ENCODE measurements at regions not wholly inside any gene's neighbourhood (a gene's known extent, or its start where the extent isn't known, plus 50 kb on each side); places are given as distances from the start of the nearest gene placed in this dataset.
"Not testable (repeated sequence)": the region's sequence is repeated elsewhere in the genome, so short reads cannot be mapped to it uniquely, and the experiment has no call there.

- no peak for DNase-seq
- H3K9me3 Mint-ChIP-seq = no peaks in the 10 kb centered on the region
- no peaks in the 10 kb centered on the region for H3K4me1 Mint-ChIP-seq
- ATAC-seq = no peak
- no peak overlapping the region for H3K27ac Mint-ChIP-seq
- H3K4me3 Mint-ChIP-seq = no peak overlapping the region
- H3K27me3 Mint-ChIP-seq = peaks cover 42% of the 10 kb centered on the region
Measured at GRCh38 chr11:122201106-122201505, 85.1 kb upstream of the BLID start.

GRCh38 chr11:122199661-122200060 is 83.6 kb upstream of the BLID start:
- H3K27ac Mint-ChIP-seq = no peak overlapping the region
- no peaks in the 10 kb centered on the region for H3K4me1 Mint-ChIP-seq
- no peak for ATAC-seq
- H3K4me3 Mint-ChIP-seq = no peak overlapping the region
- peaks cover 42% of the 10 kb centered on the region for H3K27me3 Mint-ChIP-seq
- H3K9me3 Mint-ChIP-seq = no peaks in the 10 kb centered on the region
- DNase-seq = no peak

GRCh38 chr11:122198291-122198983 is 82.4 kb upstream of the BLID start:
- ATAC-seq (no peak), DNase-seq (no peak)
- Mint-ChIP-seq H3K4me1 (no peaks in the 10 kb centered on the region), H3K9me3 (no peaks in the 10 kb centered on the region), H3K27ac (no peak overlapping the region), H3K27me3 (peaks cover 30% of the 10 kb centered on the region), H3K4me3 (no peak overlapping the region)

- ATAC-seq = no peak
- Mint-ChIP-seq H3K9me3 (no peaks in the 10 kb centered on the region), H3K27me3 (peaks cover 19% of the 10 kb centered on the region), H3K4me3 (no peak overlapping the region), H3K27ac (no peak overlapping the region), H3K4me1 (no peaks in the 10 kb centered on the region)
- no peak for DNase-seq
Measured at GRCh38 chr11:122197066-122197987, 81.3 kb upstream of the BLID start.

- H3K27ac Mint-ChIP-seq = no peak overlapping the region
- H3K27me3 Mint-ChIP-seq = peaks cover 8% of the 10 kb centered on the region
- ATAC-seq (no peak), DNase-seq (no peak)
- H3K4me1 Mint-ChIP-seq = no peaks in the 10 kb centered on the region
- no peak overlapping the region for H3K4me3 Mint-ChIP-seq
- no peaks in the 10 kb centered on the region for H3K9me3 Mint-ChIP-seq
Measured at GRCh38 chr11:122195790-122196189, 79.8 kb upstream of the BLID start.

- not testable (repeated sequence) for H3K9me3 Mint-ChIP-seq, H3K4me3 Mint-ChIP-seq, DNase-seq, ATAC-seq, H3K27me3 Mint-ChIP-seq, H3K27ac Mint-ChIP-seq, H3K4me1 Mint-ChIP-seq
Measured at GRCh38 chr11:122193881-122194480, 78.0 kb upstream of the BLID start.

- Mint-ChIP-seq H3K9me3 (no peaks in the 10 kb centered on the region), H3K4me1 (no peaks in the 10 kb centered on the region), H3K4me3 (no peak overlapping the region), H3K27me3 (peaks cover 8% of the 10 kb centered on the region), H3K27ac (no peak overlapping the region)
- DNase-seq (no peak), ATAC-seq (no peak)
Measured at GRCh38 chr11:122193457-122193856, 77.4 kb upstream of the BLID start.

- DNase-seq (no peak), ATAC-seq (peak; percentile 64)
- Mint-ChIP-seq H3K9me3 (no peaks in the 10 kb centered on the region), H3K4me3 (no peak overlapping the region), H3K4me1 (no peaks in the 10 kb centered on the region), H3K27ac (no peak overlapping the region), H3K27me3 (peaks cover 6% of the 10 kb centered on the region)
Measured at GRCh38 chr11:122192634-122193255, 76.7 kb upstream of the BLID start.

GRCh38 chr11:122190768-122191167 is 74.8 kb upstream of the BLID start:
- Mint-ChIP-seq H3K4me3 (no peak overlapping the region), H3K27ac (no peak overlapping the region), H3K9me3 (no peaks in the 10 kb centered on the region), H3K27me3 (no peaks in the 10 kb centered on the region), H3K4me1 (no peaks in the 10 kb centered on the region)
- ATAC-seq (no peak), DNase-seq (no peak)

GRCh38 chr11:122189229-122189628 is 73.2 kb upstream of the BLID start:
- no peak overlapping the region for H3K4me3 Mint-ChIP-seq
- H3K9me3 Mint-ChIP-seq = no peaks in the 10 kb centered on the region
- no peak for ATAC-seq
- DNase-seq = no peak
- H3K27ac Mint-ChIP-seq = no peak overlapping the region
- no peaks in the 10 kb centered on the region for H3K4me1 Mint-ChIP-seq
- H3K27me3 Mint-ChIP-seq = peaks cover 14% of the 10 kb centered on the region

- no peaks in the 10 kb centered on the region for H3K4me1 Mint-ChIP-seq
- ATAC-seq (no peak), DNase-seq (no peak)
- no peaks in the 10 kb centered on the region for H3K9me3 Mint-ChIP-seq
- H3K27me3 Mint-ChIP-seq = peaks cover 17% of the 10 kb centered on the region
- H3K4me3 Mint-ChIP-seq = no peak overlapping the region
- no peak overlapping the region for H3K27ac Mint-ChIP-seq
Measured at GRCh38 chr11:122187373-122188165, 71.6 kb upstream of the BLID start.

GRCh38 chr11:122186439-122187080 is 70.5 kb upstream of the BLID start:
- no peak overlapping the region for H3K27ac Mint-ChIP-seq
- DNase-seq = no peak
- no peaks in the 10 kb centered on the region for H3K9me3 Mint-ChIP-seq
- ATAC-seq = no peak
- H3K27me3 Mint-ChIP-seq = peaks cover 17% of the 10 kb centered on the region
- no peak overlapping the region for H3K4me3 Mint-ChIP-seq
- no peaks in the 10 kb centered on the region for H3K4me1 Mint-ChIP-seq

GRCh38 chr11:122183933-122184332 is 67.9 kb upstream of the BLID start:
- no peak overlapping the region for H3K4me3 Mint-ChIP-seq
- no peak for DNase-seq
- no peaks in the 10 kb centered on the region for H3K4me1 Mint-ChIP-seq
- no peak for ATAC-seq
- peaks cover 17% of the 10 kb centered on the region for H3K27me3 Mint-ChIP-seq
- no peaks in the 10 kb centered on the region for H3K9me3 Mint-ChIP-seq
- H3K27ac Mint-ChIP-seq = no peak overlapping the region

- no peaks in the 10 kb centered on the region for H3K9me3 Mint-ChIP-seq
- ATAC-seq (no peak), DNase-seq (no peak)
- no peak overlapping the region for H3K27ac Mint-ChIP-seq
- no peaks in the 10 kb centered on the region for H3K4me1 Mint-ChIP-seq
- H3K27me3 Mint-ChIP-seq = peaks cover 17% of the 10 kb centered on the region
- H3K4me3 Mint-ChIP-seq = no peak overlapping the region
Measured at GRCh38 chr11:122181893-122182292, 65.9 kb upstream of the BLID start.

GRCh38 chr11:122181372-122181771 is 65.4 kb upstream of the BLID start:
- Mint-ChIP-seq H3K4me3 (no peak overlapping the region), H3K27me3 (peaks cover 17% of the 10 kb centered on the region), H3K27ac (no peak overlapping the region), H3K9me3 (no peaks in the 10 kb centered on the region), H3K4me1 (no peaks in the 10 kb centered on the region)
- ATAC-seq (no peak), DNase-seq (no peak)

Data from stimulated activated naive CD8-positive, alpha-beta T cell treated with anti-CD3 and anti-CD28 coated beads, Interleukin-15, amount 100 ng/mL, for 72 hours (primary cell).